Activated T-cell treated with anti-CD3 and anti-CD28 coated beads, Interleukin-2, amount 50 U/mL, for 4 hours (primary cell): ENCODE measurements at regions not wholly inside any gene's neighbourhood (a gene's known extent, or its start where the extent isn't known, plus 50 kb on each side); places are given as distances from the start of the nearest gene placed in this dataset.
"Not testable (repeated sequence)": the region's sequence is repeated elsewhere in the genome, so short reads cannot be mapped to it uniquely, and the experiment has no call there.

Source experiments
- ATAC-seq, 2 donors: fragments of 200-7000 bp; cut with Tn5 transposase; one replicate each; pipeline ENCODE4 v1.10.0; 2021
- DNase-seq: peaks from one replicate; pipeline ENCODE4 v3.0.0-alpha.2; 2020
- H3K27me3 Mint-ChIP-seq: one replicate; pipeline ENCODE4 v1.8.0; 2021; ENCODE audit warnings: low read depth, mixed read lengths
- H3K36me3 Mint-ChIP-seq: one replicate; pipeline ENCODE4 v1.8.0; 2022; ENCODE audit warnings: mixed read lengths; ENCODE audit not compliant: insufficient read depth
- H3K4me1 Mint-ChIP-seq: one replicate; pipeline ENCODE4 v1.8.0; 2021; ENCODE audit warnings: low read depth, mixed read lengths
- H3K4me3 Mint-ChIP-seq: one replicate; pipeline ENCODE4 v1.8.0; 2021; ENCODE audit warnings: mild to moderate bottlenecking, moderate library complexity, mixed read lengths
- H3K9me3 Mint-ChIP-seq: one replicate; pipeline ENCODE4 v1.8.0; 2021; ENCODE audit warnings: mixed read lengths

GRCh38 chr4:115548123-115548522 is 434.7 kb upstream of the NDST4 start:
- H3K36me3 Mint-ChIP-seq = no peaks in the 10 kb centered on the region
- H3K27me3 Mint-ChIP-seq = no peaks in the 10 kb centered on the region
- H3K9me3 Mint-ChIP-seq = peaks cover 7% of the 10 kb centered on the region
- no peak overlapping the region for H3K4me3 Mint-ChIP-seq
- no peaks in the 10 kb centered on the region for H3K4me1 Mint-ChIP-seq
- DNase-seq = no peak
- no peak for ATAC-seq

GRCh38 chr4:115537387-115537786 is 424.0 kb upstream of the NDST4 start:
- no peaks in the 10 kb centered on the region for H3K4me1 Mint-ChIP-seq

DNA sequence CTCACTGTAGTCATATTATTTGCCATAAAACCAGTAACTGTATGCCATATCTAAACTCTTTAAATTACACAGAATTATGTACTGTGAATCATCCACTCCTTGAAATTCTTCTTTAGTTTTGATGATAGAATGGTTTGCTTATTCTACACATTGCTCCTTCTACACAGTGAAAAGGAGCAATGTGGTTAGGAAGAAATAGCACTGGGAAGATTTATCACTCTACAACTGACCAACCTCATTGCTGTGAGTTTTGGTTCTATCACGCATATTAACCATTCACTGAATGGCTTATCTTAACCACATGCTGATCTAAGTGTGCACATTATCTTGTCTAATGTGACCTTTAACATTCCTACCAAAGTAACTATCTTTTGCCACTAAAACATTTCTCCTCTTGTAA is 415.7 kb upstream of the NDST4 start:
- H3K9me3 Mint-ChIP-seq = no peaks in the 10 kb centered on the region
- ATAC-seq (no peak), DNase-seq (no peak)
- no peaks in the 10 kb centered on the region for H3K27me3 Mint-ChIP-seq
- no peaks in the 10 kb centered on the region for H3K4me1 Mint-ChIP-seq
- no peaks in the 10 kb centered on the region for H3K36me3 Mint-ChIP-seq
- no peak overlapping the region for H3K4me3 Mint-ChIP-seq

More at GRCh38 chr4:115537387-115537786, 424.0 kb upstream of the NDST4 start:
- no peaks in the 10 kb centered on the region for H3K27me3 Mint-ChIP-seq
- no peaks in the 10 kb centered on the region for H3K36me3 Mint-ChIP-seq
- H3K4me3 Mint-ChIP-seq = no peak overlapping the region
- no peaks in the 10 kb centered on the region for H3K9me3 Mint-ChIP-seq
- DNase-seq (no peak), ATAC-seq (no peak)

- H3K4me1 Mint-ChIP-seq, H3K27me3 Mint-ChIP-seq, DNase-seq: not testable (repeated sequence)
Observed at GRCh38 chr4:115519476-115519875, 406.1 kb upstream of the NDST4 start.

DNA sequence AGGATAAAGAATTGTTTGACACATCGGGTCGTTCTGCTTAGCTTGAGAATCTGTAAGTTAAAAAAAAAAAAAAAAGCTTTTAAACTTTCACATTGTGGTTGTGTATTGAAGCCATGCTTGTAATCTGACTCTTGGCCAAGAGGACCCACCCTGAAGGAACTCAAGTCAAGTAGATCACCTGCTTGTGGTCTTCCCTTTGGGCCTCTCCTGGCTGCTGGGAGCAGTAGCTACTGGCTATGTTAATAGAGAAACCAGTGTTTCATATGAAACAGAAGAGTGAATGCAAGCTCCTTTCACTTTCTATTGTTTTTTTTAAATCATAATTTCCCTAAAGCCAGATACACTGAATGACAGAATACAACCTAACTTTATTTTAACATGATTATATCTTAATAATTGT is 402.4 kb upstream of the NDST4 start:
- no peaks in the 10 kb centered on the region for H3K4me1 Mint-ChIP-seq
- H3K27me3 Mint-ChIP-seq = no peaks in the 10 kb centered on the region
- no peak overlapping the region for H3K4me3 Mint-ChIP-seq
- ATAC-seq (no peak), DNase-seq (no peak)
- H3K36me3 Mint-ChIP-seq = no peaks in the 10 kb centered on the region
- H3K9me3 Mint-ChIP-seq = no peaks in the 10 kb centered on the region

More at GRCh38 chr4:115519476-115519875, 406.1 kb upstream of the NDST4 start:
- not testable (repeated sequence) for ATAC-seq, H3K36me3 Mint-ChIP-seq, H3K4me3 Mint-ChIP-seq
- peaks cover 16% of the 10 kb centered on the region for H3K9me3 Mint-ChIP-seq

DNA sequence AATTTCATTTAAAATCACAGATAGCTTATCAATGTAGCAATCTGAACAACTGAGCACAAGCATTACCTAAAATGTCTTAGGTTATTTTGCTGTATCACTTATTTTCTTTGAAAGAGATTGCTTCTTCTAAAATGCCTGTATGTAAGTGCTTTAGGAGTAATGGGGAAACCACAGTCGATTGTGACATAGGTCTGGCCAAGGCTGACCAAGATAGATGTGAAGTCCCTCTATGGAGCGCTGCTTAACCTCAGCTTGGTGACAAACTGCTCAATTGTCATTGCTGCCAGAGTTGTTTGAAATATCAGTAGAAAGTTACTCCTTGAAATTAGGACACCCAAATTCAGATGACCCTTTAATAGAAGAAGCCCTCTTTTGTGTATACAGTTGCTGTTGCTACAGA is 401.9 kb upstream of the NDST4 start:
- no peaks in the 10 kb centered on the region for H3K9me3 Mint-ChIP-seq

DNA sequence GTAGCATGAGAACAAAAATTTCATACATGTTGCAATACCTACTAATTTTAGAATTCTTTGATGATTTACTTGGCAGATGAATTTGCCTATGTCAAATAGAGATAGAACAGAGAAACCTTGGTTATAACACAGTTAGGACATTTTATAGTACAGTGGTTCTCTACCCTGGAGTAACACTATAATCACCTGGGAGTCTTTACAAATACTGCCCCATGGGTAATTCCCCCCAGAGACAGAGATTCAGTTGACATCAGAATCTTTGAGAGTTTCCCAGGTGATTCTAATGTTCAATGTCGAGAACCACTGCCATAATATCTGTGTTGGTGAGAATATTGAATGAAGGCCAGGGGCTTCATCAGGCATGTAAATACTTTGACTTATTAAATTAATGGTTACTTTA is 401.3 kb upstream of the NDST4 start:
- Mint-ChIP-seq H3K36me3 (no peaks in the 10 kb centered on the region), H3K9me3 (no peaks in the 10 kb centered on the region), H3K4me3 (no peak overlapping the region), H3K4me1 (no peaks in the 10 kb centered on the region), H3K27me3 (no peaks in the 10 kb centered on the region)
- ATAC-seq = no peak
- DNase-seq = no peak

More for the DNA sequence above, 401.9 kb upstream of the NDST4 start:
- no peak for DNase-seq
- no peak overlapping the region for H3K4me3 Mint-ChIP-seq
- H3K27me3 Mint-ChIP-seq = no peaks in the 10 kb centered on the region
- ATAC-seq = no peak
- H3K36me3 Mint-ChIP-seq = no peaks in the 10 kb centered on the region
- no peaks in the 10 kb centered on the region for H3K4me1 Mint-ChIP-seq

- H3K27me3 Mint-ChIP-seq = no peaks in the 10 kb centered on the region
- ATAC-seq (no peak), DNase-seq (no peak)
- no peaks in the 10 kb centered on the region for H3K36me3 Mint-ChIP-seq
- H3K9me3 Mint-ChIP-seq = no peaks in the 10 kb centered on the region
- no peaks in the 10 kb centered on the region for H3K4me1 Mint-ChIP-seq
- H3K4me3 Mint-ChIP-seq = no peak overlapping the region
Observed at GRCh38 chr4:115505326-115505725, 391.9 kb upstream of the NDST4 start.

- H3K4me1 Mint-ChIP-seq = no peaks in the 10 kb centered on the region
- H3K4me3 Mint-ChIP-seq = no peak overlapping the region
- no peaks in the 10 kb centered on the region for H3K9me3 Mint-ChIP-seq
- ATAC-seq (no peak), DNase-seq (no peak)
- H3K36me3 Mint-ChIP-seq = no peaks in the 10 kb centered on the region
- no peaks in the 10 kb centered on the region for H3K27me3 Mint-ChIP-seq
Observed at GRCh38 chr4:115501656-115502055, 388.2 kb upstream of the NDST4 start.

GRCh38 chr4:115493770-115494169 is 380.4 kb upstream of the NDST4 start:
- peaks cover 18% of the 10 kb centered on the region for H3K9me3 Mint-ChIP-seq
- not testable (repeated sequence) for ATAC-seq, H3K4me3 Mint-ChIP-seq, DNase-seq, H3K36me3 Mint-ChIP-seq, H3K27me3 Mint-ChIP-seq, H3K4me1 Mint-ChIP-seq

DNA sequence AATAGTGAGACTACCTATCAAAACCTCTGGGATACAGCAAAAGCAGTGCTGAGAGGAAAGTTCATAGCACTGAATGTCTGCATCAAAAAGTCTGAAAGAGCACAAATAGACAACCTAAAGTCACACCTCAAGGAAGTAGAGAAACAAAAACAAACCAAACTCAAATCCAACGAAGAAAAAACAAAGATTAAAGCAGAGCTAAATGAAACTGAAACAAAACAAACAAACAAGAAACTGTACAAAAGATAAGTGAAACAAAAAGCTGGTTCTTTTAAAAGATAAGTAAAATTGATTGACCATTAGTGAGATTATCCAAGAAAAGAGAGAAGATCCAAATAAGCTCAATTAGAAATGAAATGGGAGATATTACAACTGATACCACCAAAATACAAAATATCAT is 378.3 kb upstream of the NDST4 start:
- no peaks in the 10 kb centered on the region for H3K27me3 Mint-ChIP-seq

GRCh38 chr4:115489279-115489678 is 375.9 kb upstream of the NDST4 start:
- Mint-ChIP-seq H3K4me3 (no peak overlapping the region), H3K9me3 (peaks cover 14% of the 10 kb centered on the region), H3K36me3 (no peaks in the 10 kb centered on the region), H3K27me3 (no peaks in the 10 kb centered on the region), H3K4me1 (no peaks in the 10 kb centered on the region)
- DNase-seq (no peak), ATAC-seq (no peak)

More for the DNA sequence above, 378.3 kb upstream of the NDST4 start:
- Mint-ChIP-seq H3K4me3 (no peak overlapping the region), H3K36me3 (no peaks in the 10 kb centered on the region), H3K9me3 (peaks cover 18% of the 10 kb centered on the region), H3K4me1 (no peaks in the 10 kb centered on the region)
- ATAC-seq = no peak
- no peak for DNase-seq

DNA sequence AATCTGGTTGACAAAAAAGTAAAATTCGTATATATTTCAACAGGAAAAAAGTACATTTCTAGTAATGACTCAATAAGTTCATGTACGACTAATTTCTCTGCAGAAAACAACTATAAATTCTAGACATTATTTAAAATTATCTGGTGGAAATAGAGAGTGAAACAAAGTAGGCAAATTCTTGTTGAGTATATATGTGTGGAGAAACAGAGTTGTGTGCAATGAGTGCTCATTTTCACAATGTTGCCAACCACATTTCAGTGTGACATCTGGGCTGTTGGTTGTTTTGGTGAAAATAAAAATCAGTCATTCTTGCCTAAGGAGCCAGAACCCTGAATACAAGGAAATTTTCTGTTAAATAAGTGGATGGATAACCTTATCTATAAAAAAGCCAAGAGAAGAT is 372.0 kb upstream of the NDST4 start:
- Mint-ChIP-seq H3K27me3 (no peaks in the 10 kb centered on the region), H3K4me1 (no peaks in the 10 kb centered on the region), H3K36me3 (no peaks in the 10 kb centered on the region), H3K9me3 (peaks cover 5% of the 10 kb centered on the region), H3K4me3 (no peak overlapping the region)
- no peak for DNase-seq
- no peak for ATAC-seq

GRCh38 chr4:115484479-115484878 is 371.1 kb upstream of the NDST4 start:
- H3K4me3 Mint-ChIP-seq = no peak overlapping the region
- peaks cover 2% of the 10 kb centered on the region for H3K9me3 Mint-ChIP-seq
- H3K27me3 Mint-ChIP-seq = no peaks in the 10 kb centered on the region
- no peaks in the 10 kb centered on the region for H3K4me1 Mint-ChIP-seq
- ATAC-seq (no peak), DNase-seq (no peak)
- no peaks in the 10 kb centered on the region for H3K36me3 Mint-ChIP-seq

DNA sequence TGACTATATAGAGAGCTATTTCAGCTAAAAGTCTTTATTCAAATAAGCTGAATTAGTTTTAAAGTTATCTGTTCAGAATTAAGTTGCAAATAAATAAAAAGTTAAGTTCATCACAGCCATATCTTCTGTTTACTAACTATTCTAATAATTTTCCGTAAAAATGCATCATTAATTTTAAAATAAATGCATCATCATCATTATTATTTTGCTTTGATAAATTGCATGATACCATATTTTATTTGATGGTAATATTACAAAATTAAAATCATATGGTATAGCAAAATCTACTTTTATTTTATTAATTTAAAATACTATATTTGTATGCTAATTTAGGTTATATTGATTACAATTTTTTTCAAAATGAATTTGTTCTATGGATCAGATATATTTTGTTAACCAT is 357.3 kb upstream of the NDST4 start:
- Mint-ChIP-seq H3K36me3 (no peaks in the 10 kb centered on the region), H3K4me3 (no peak overlapping the region), H3K27me3 (no peaks in the 10 kb centered on the region), H3K4me1 (no peaks in the 10 kb centered on the region), H3K9me3 (peaks cover 3% of the 10 kb centered on the region)
- DNase-seq (no peak), ATAC-seq (no peak)

GRCh38 chr4:115459301-115459700 is 345.9 kb upstream of the NDST4 start:
- H3K4me1 Mint-ChIP-seq, H3K27me3 Mint-ChIP-seq, H3K4me3 Mint-ChIP-seq, H3K9me3 Mint-ChIP-seq, ATAC-seq, DNase-seq, H3K36me3 Mint-ChIP-seq: not testable (repeated sequence)
